ENCODE measurements at regions not wholly inside any gene's neighbourhood (a gene's known extent, or its start where the extent isn't known, plus 50 kb on each side); places are given as distances from the start of the nearest gene placed in this dataset.

GRCh38 chrX:69110116-69110530 is 55.1 kb downstream of the PJA1 start:
- no peak overlapping the region for H3K9ac ChIP-seq (ENCODE audit: low read depth in 2 of 2, low read length in 2 of 2)
- no peaks in the 10 kb centered on the region for H3K36me3 ChIP-seq
- no peak for DNase-seq
- H3K27me3 ChIP-seq: no peaks in the 10 kb centered on the region
- TF ChIP-seq CTCF (IDR thresholded peaks at IDR 0.05): no peak
- no peaks in the 10 kb centered on the region for H3K4me1 ChIP-seq
- no peaks in the 10 kb centered on the region for H3K9me3 ChIP-seq
- intact Hi-C loops (cut with DNase I): no loop called here
- no peak overlapping the region for H3K27ac ChIP-seq
- H3K4me3 ChIP-seq: no peak overlapping the region

- Histone ChIP-seq H3K4me3 (no peak overlapping the region), H3K9me3 (no peaks in the 10 kb centered on the region), H3K9ac (ENCODE audit: low read depth in 2 of 2, low read length in 2 of 2) (no peak overlapping the region), H3K27ac (no peak overlapping the region), H3K4me1 (no peaks in the 10 kb centered on the region), H3K36me3 (no peaks in the 10 kb centered on the region), H3K27me3 (no peaks in the 10 kb centered on the region)
- no peak for TF ChIP-seq CTCF (IDR thresholded peaks at IDR 0.05)
- intact Hi-C loops (cut with DNase I): no loop called here
- no peak for DNase-seq
Measured at GRCh38 chrX:69109706-69110105, 55.5 kb downstream of the PJA1 start.

- Histone ChIP-seq H3K4me1 (no peaks in the 10 kb centered on the region), H3K9me3 (no peaks in the 10 kb centered on the region), H3K27ac (no peak overlapping the region), H3K27me3 (no peaks in the 10 kb centered on the region), H3K9ac (ENCODE audit: low read depth in 2 of 2, low read length in 2 of 2) (no peak overlapping the region), H3K36me3 (no peaks in the 10 kb centered on the region), H3K4me3 (no peak overlapping the region)
- TF ChIP-seq CTCF (IDR thresholded peaks at IDR 0.05): no peak
- intact Hi-C loops (cut with DNase I): no loop called here
- DNase-seq: no peak
Measured at GRCh38 chrX:69109036-69109663, 56.1 kb downstream of the PJA1 start.

- Histone ChIP-seq H3K27ac (no peak overlapping the region), H3K4me1 (no peaks in the 10 kb centered on the region), H3K4me3 (no peak overlapping the region), H3K9me3 (no peaks in the 10 kb centered on the region), H3K27me3 (no peaks in the 10 kb centered on the region), H3K36me3 (no peaks in the 10 kb centered on the region), H3K9ac (ENCODE audit: low read depth in 2 of 2, low read length in 2 of 2) (no peak overlapping the region)
- intact Hi-C loops (cut with DNase I): no loop called here
- no peak for TF ChIP-seq CTCF (IDR thresholded peaks at IDR 0.05)
- no peak for DNase-seq
Measured at GRCh38 chrX:69107747-69108401, 57.4 kb downstream of the PJA1 start.

- Histone ChIP-seq H3K36me3 (no peaks in the 10 kb centered on the region), H3K4me1 (no peaks in the 10 kb centered on the region), H3K4me3 (no peak overlapping the region), H3K9me3 (no peaks in the 10 kb centered on the region), H3K27me3 (no peaks in the 10 kb centered on the region), H3K9ac (ENCODE audit: low read depth in 2 of 2, low read length in 2 of 2) (no peak overlapping the region), H3K27ac (no peak overlapping the region)
- DNase-seq: no peak
- intact Hi-C loops (cut with DNase I): no loop called here
- no peak for TF ChIP-seq CTCF (IDR thresholded peaks at IDR 0.05)
Measured at GRCh38 chrX:69107231-69107739, 58.0 kb downstream of the PJA1 start.

All from colonic mucosa (tissue), 4 donors.